CD4-positive, alpha-beta T cell (primary cell): ENCODE measurements at regions not wholly inside any gene's neighbourhood (a gene's known extent, or its start where the extent isn't known, plus 50 kb on each side); places are given as distances from the start of the nearest gene placed in this dataset.

ENCODE experiments used
- ATAC-seq: fragments of 200-7000 bp; cut with Tn5 transposase; one replicate; pipeline ENCODE4 v1.10.0; 2022; ENCODE audit warnings: mild to moderate bottlenecking; ENCODE audit not compliant: poor library complexity
- CTCF ChIA-PET: fragments of 350-600 bp; sonication (Branson Sonifier 250); formaldehyde crosslinking; loops from one replicate; lab custom pipeline; 2021; ENCODE audit warnings: antibody characterized with exemption, inconsistent platforms; lab: Charles Lee
- POLR2A ChIA-PET: fragments of 350-600 bp; sonication (Branson Sonifier 250); formaldehyde crosslinking; loops from one replicate; lab custom pipeline; 2021; ENCODE audit warnings: antibody characterized with exemption, inconsistent platforms; lab: Charles Lee
- DNase-seq, 14 experiments: peaks; one replicate each; pipeline ENCODE4 v3.0.0-alpha.2; 2013 to 2020; ENCODE audit warnings: mixed read lengths in 2 of 14
- H3K27ac ChIP-seq, 2 donors: one replicate each; pipeline versions ENCODE4 v1.5.1 to v1.7.0; 2013; ENCODE audit warnings: low read length in 2 of 2, low read depth in 1 of 2, mild to moderate bottlenecking in 1 of 2
- H3K27me3 ChIP-seq, 2 experiments: 1 replicate in 1 of 2; 2 replicates in 1 of 2; pipeline versions ENCODE4 v1.6.1 to v1.7.0; 2013; ENCODE audit warnings: low read length in 2 of 2, control low read depth in 1 of 2, mild to moderate bottlenecking in 1 of 2, moderate library complexity in 1 of 2; ENCODE audit not compliant: insufficient read depth in 2 of 2, control insufficient read depth in 1 of 2
- H3K36me3 ChIP-seq: one replicate; pipeline ENCODE4 v1.6.1; 2013; ENCODE audit warnings: low read length, control low read depth; ENCODE audit not compliant: insufficient read depth
- H3K4me1 ChIP-seq: one replicate; pipeline ENCODE4 v1.6.1; 2013; ENCODE audit warnings: low read length, control low read depth; ENCODE audit not compliant: insufficient read depth
- H3K4me3 ChIP-seq: one replicate; pipeline ENCODE4 v1.5.1; 2013; ENCODE audit warnings: mild to moderate bottlenecking, low read length, moderate library complexity
- H3K9me3 ChIP-seq, 2 experiments: 1 replicate in 1 of 2; 2 replicates in 1 of 2; pipeline versions ENCODE4 v1.6.1 to v1.7.0; 2013; ENCODE audit warnings: low read length in 2 of 2, mild to moderate bottlenecking in 2 of 2, control low read depth in 1 of 2, moderate library complexity in 1 of 2; ENCODE audit not compliant: control insufficient read depth in 1 of 2, insufficient read depth in 1 of 2
- H3K27ac Mint-ChIP-seq: one replicate; pipeline ENCODE4 v1.8.0; 2020; ENCODE audit warnings: mixed read lengths
- H3K27me3 Mint-ChIP-seq: one replicate; pipeline ENCODE4 v1.8.0; 2021; ENCODE audit warnings: mixed read lengths
- H3K36me3 Mint-ChIP-seq: one replicate; pipeline ENCODE4 v1.8.0; 2021; ENCODE audit warnings: low read depth, mixed read lengths
- H3K4me1 Mint-ChIP-seq: one replicate; pipeline ENCODE4 v1.8.0; 2021; ENCODE audit warnings: low read depth, mixed read lengths
- H3K4me3 Mint-ChIP-seq: one replicate; pipeline ENCODE4 v1.8.0; 2020; ENCODE audit warnings: mild to moderate bottlenecking, mixed read lengths
- H3K9me3 Mint-ChIP-seq: one replicate; pipeline ENCODE4 v1.8.0; 2020; ENCODE audit warnings: mixed read lengths
- intact Hi-C, 2 experiments: fragments of 100-400 bp; cut with DNase I in 1 of 2; cut with micrococcal nuclease in 1 of 2; formaldehyde crosslinking; loops; one replicate each; pipeline versions ENCODE4 v1.15.1 to v1.9.0; 2023 to 2025; cut with DNase I, micrococcal nuclease
- TF ChIP-seq, protein P1 (sequence below): fragments of 200-600 bp; IDR thresholded peaks from one replicate; pipeline ENCODE4 v1.8.0; 2022; ENCODE audit warnings: antibody characterized with exemption, mild to moderate bottlenecking

GRCh38 chr2:235112365-235112764 lies 160.5 kb downstream of the SH3BP4 start:
- no peaks in the 10 kb centered on the region for H3K4me1 ChIP-seq
- ATAC-seq = no peak
- no peaks in the 10 kb centered on the region for H3K4me1 Mint-ChIP-seq
- TF ChIP-seq, protein P1, sequence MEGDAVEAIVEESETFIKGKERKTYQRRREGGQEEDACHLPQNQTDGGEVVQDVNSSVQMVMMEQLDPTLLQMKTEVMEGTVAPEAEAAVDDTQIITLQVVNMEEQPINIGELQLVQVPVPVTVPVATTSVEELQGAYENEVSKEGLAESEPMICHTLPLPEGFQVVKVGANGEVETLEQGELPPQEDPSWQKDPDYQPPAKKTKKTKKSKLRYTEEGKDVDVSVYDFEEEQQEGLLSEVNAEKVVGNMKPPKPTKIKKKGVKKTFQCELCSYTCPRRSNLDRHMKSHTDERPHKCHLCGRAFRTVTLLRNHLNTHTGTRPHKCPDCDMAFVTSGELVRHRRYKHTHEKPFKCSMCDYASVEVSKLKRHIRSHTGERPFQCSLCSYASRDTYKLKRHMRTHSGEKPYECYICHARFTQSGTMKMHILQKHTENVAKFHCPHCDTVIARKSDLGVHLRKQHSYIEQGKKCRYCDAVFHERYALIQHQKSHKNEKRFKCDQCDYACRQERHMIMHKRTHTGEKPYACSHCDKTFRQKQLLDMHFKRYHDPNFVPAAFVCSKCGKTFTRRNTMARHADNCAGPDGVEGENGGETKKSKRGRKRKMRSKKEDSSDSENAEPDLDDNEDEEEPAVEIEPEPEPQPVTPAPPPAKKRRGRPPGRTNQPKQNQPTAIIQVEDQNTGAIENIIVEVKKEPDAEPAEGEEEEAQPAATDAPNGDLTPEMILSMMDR = no peak
- intact Hi-C loops = no loop called here
- no peak overlapping the region for H3K4me3 Mint-ChIP-seq
- no peaks in the 10 kb centered on the region for H3K36me3 ChIP-seq
- H3K36me3 Mint-ChIP-seq = no peaks in the 10 kb centered on the region
- H3K27ac Mint-ChIP-seq = no peak overlapping the region
- POLR2A ChIA-PET = no interaction called here
- H3K27me3 Mint-ChIP-seq = peaks cover 21% of the 10 kb centered on the region
- H3K27me3 ChIP-seq = peaks cover 0 to 5% of the 10 kb centered on the region in 2 experiments
- no peak overlapping the region for H3K27ac ChIP-seq
- H3K9me3 Mint-ChIP-seq = no peaks in the 10 kb centered on the region
- CTCF ChIA-PET = no interaction called here
- no peak for DNase-seq
- H3K9me3 ChIP-seq = no peaks in the 10 kb centered on the region
- H3K4me3 ChIP-seq = no peak overlapping the region

GRCh38 chr2:235113854-235114253 lies 162.0 kb downstream of the SH3BP4 start:
- DNase-seq (no peak), ATAC-seq (no peak)
- no peaks in the 10 kb centered on the region for H3K9me3 Mint-ChIP-seq
- no peaks in the 10 kb centered on the region for H3K36me3 ChIP-seq
- H3K4me1 ChIP-seq = no peaks in the 10 kb centered on the region
- no peak overlapping the region for H3K27ac Mint-ChIP-seq
- H3K27me3 ChIP-seq = peaks cover 0 to 5% of the 10 kb centered on the region in 2 experiments
- TF ChIP-seq, protein P1 = no peak
- H3K27ac ChIP-seq = no peak overlapping the region
- H3K9me3 ChIP-seq = no peaks in the 10 kb centered on the region
- no peaks in the 10 kb centered on the region for H3K4me1 Mint-ChIP-seq
- no peaks in the 10 kb centered on the region for H3K36me3 Mint-ChIP-seq
- peaks cover 31% of the 10 kb centered on the region for H3K27me3 Mint-ChIP-seq
- intact Hi-C loops = no loop called here
- ChIA-PET POLR2A (no interaction called here), CTCF (no interaction called here)
- H3K4me3 ChIP-seq = no peak overlapping the region
- H3K4me3 Mint-ChIP-seq = no peak overlapping the region

DNA sequence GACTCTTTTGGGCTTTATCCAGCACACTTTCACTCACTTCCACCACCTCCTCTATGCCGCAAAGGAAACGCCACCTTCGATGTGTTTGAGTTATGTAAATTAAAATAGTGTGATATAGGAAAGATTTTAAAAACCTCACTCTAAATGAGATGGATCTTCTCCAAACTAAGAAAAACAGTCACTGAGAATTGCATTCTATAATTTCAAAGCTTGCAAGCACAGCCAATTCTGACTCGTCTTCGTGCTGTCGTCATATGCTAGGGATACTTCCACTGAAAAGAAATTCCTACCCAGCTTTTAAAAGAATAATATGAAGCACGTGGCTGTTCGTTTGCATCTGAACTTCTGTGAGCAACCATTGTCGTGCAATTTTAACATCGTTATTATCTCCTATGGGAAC lies 162.5 kb downstream of the SH3BP4 start:
- Mint-ChIP-seq H3K36me3 (no peaks in the 10 kb centered on the region), H3K27ac (no peak overlapping the region), H3K9me3 (peaks cover under 1% of the 10 kb centered on the region), H3K27me3 (peaks cover 27% of the 10 kb centered on the region), H3K4me3 (no peak overlapping the region), H3K4me1 (no peaks in the 10 kb centered on the region)
- TF ChIP-seq, protein P1 = no peak
- ChIA-PET POLR2A (no interaction called here), CTCF (no interaction called here)
- DNase-seq (no peak), ATAC-seq (no peak)
- Histone ChIP-seq H3K9me3 (peaks cover 0 to under 1% of the 10 kb centered on the region in 2 experiments), H3K27ac (no peak overlapping the region), H3K36me3 (no peaks in the 10 kb centered on the region), H3K4me3 (no peak overlapping the region), H3K4me1 (no peaks in the 10 kb centered on the region), H3K27me3 (peaks cover 0 to 5% of the 10 kb centered on the region in 2 experiments)
- intact Hi-C loops = no loop called here
